WTC11 (cell line): ENCODE measurements at regions not wholly inside any gene's neighbourhood (a gene's known extent, or its start where the extent isn't known, plus 50 kb on each side); places are given as distances from the start of the nearest gene placed in this dataset.

Experiments
- TP53 ChIP-seq: sonication (generic); formaldehyde crosslinking; IDR thresholded peaks from 2 replicates; pipeline ENCODE4 v1.8.1; 2023; ENCODE audit warnings: mild to moderate bottlenecking, missing genetic modification reagents
- ZNF317 ChIP-seq: sonication (generic); formaldehyde crosslinking; IDR thresholded peaks from 2 replicates; pipeline ENCODE4 v1.8.1; 2023; ENCODE audit warnings: low read depth, mild to moderate bottlenecking, moderate library complexity, missing genetic modification reagents, borderline replicate concordance
- TF ChIP-seq, protein P1 (sequence below): fragments of 200-600 bp; IDR thresholded peaks from 2 replicates; pipeline ENCODE4 v1.8.0; 2022; ENCODE audit warnings: antibody characterized with exemption

DNA sequence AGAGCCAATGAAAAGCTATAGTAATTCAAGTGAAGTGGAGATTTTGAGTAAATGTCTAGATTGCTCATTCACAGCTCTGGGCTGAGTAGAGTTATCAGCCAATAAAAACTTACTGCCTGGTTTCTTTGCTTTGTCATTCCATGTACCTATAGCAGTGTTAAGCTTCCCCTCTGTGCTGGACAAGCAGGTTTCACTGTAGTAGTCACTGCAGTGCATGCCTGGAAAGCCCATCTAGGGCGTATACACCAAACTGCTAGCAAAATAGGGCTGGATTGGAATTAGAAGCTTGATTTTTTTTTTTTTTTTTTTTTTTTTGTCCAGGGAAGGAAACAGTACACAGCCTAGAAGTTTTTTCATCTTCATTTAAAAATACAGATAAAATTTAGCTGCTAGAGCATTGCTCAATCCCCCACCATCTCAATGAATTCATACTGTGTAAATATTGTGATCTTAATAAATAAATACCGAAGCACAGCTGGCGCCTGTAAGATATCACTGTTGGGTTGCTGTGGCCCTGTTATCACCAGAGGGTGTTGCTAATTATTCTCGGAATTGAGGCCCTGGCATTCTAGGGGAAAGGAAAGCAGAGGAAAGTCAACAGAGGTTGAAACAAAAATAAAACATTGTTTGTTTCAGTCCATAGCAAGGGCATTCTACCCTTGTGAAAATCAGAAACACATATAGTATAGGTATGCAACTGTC is 968.5 kb upstream of the GJE1 start:
- no peak for TF ChIP-seq ZNF317 (CRISPR knock-in tag)
- no peak for TF ChIP-seq TP53 (CRISPR knock-in tag)
- TF ChIP-seq, protein P1, sequence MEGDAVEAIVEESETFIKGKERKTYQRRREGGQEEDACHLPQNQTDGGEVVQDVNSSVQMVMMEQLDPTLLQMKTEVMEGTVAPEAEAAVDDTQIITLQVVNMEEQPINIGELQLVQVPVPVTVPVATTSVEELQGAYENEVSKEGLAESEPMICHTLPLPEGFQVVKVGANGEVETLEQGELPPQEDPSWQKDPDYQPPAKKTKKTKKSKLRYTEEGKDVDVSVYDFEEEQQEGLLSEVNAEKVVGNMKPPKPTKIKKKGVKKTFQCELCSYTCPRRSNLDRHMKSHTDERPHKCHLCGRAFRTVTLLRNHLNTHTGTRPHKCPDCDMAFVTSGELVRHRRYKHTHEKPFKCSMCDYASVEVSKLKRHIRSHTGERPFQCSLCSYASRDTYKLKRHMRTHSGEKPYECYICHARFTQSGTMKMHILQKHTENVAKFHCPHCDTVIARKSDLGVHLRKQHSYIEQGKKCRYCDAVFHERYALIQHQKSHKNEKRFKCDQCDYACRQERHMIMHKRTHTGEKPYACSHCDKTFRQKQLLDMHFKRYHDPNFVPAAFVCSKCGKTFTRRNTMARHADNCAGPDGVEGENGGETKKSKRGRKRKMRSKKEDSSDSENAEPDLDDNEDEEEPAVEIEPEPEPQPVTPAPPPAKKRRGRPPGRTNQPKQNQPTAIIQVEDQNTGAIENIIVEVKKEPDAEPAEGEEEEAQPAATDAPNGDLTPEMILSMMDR, result no peak
